CD4-positive, alpha-beta T cell (primary cell): ENCODE measurements at regions not wholly inside any gene's neighbourhood (a gene's known extent, or its start where the extent isn't known, plus 50 kb on each side); places are given as distances from the start of the nearest gene placed in this dataset.

Experiments
- ATAC-seq: fragments of 200-7000 bp; cut with Tn5 transposase; one replicate; pipeline ENCODE4 v1.10.0; 2022; ENCODE audit warnings: mild to moderate bottlenecking; ENCODE audit not compliant: poor library complexity
- CTCF ChIA-PET: fragments of 350-600 bp; sonication (Branson Sonifier 250); formaldehyde crosslinking; loops from one replicate; lab custom pipeline; 2021; ENCODE audit warnings: antibody characterized with exemption, inconsistent platforms; lab: Charles Lee
- POLR2A ChIA-PET: fragments of 350-600 bp; sonication (Branson Sonifier 250); formaldehyde crosslinking; loops from one replicate; lab custom pipeline; 2021; ENCODE audit warnings: antibody characterized with exemption, inconsistent platforms; lab: Charles Lee
- DNase-seq, 14 experiments: peaks; one replicate each; pipeline ENCODE4 v3.0.0-alpha.2; 2013 to 2020; ENCODE audit warnings: mixed read lengths in 2 of 14
- H3K27ac ChIP-seq, 2 donors: one replicate each; pipeline versions ENCODE4 v1.5.1 to v1.7.0; 2013; ENCODE audit warnings: low read length in 2 of 2, low read depth in 1 of 2, mild to moderate bottlenecking in 1 of 2
- H3K27me3 ChIP-seq, 2 experiments: 1 replicate in 1 of 2; 2 replicates in 1 of 2; pipeline versions ENCODE4 v1.6.1 to v1.7.0; 2013; ENCODE audit warnings: low read length in 2 of 2, control low read depth in 1 of 2, mild to moderate bottlenecking in 1 of 2, moderate library complexity in 1 of 2; ENCODE audit not compliant: insufficient read depth in 2 of 2, control insufficient read depth in 1 of 2
- H3K36me3 ChIP-seq: one replicate; pipeline ENCODE4 v1.6.1; 2013; ENCODE audit warnings: low read length, control low read depth; ENCODE audit not compliant: insufficient read depth
- H3K4me1 ChIP-seq: one replicate; pipeline ENCODE4 v1.6.1; 2013; ENCODE audit warnings: low read length, control low read depth; ENCODE audit not compliant: insufficient read depth
- H3K4me3 ChIP-seq: one replicate; pipeline ENCODE4 v1.5.1; 2013; ENCODE audit warnings: mild to moderate bottlenecking, low read length, moderate library complexity
- H3K9me3 ChIP-seq, 2 experiments: 1 replicate in 1 of 2; 2 replicates in 1 of 2; pipeline versions ENCODE4 v1.6.1 to v1.7.0; 2013; ENCODE audit warnings: low read length in 2 of 2, mild to moderate bottlenecking in 2 of 2, control low read depth in 1 of 2, moderate library complexity in 1 of 2; ENCODE audit not compliant: control insufficient read depth in 1 of 2, insufficient read depth in 1 of 2
- H3K27ac Mint-ChIP-seq: one replicate; pipeline ENCODE4 v1.8.0; 2020; ENCODE audit warnings: mixed read lengths
- H3K27me3 Mint-ChIP-seq: one replicate; pipeline ENCODE4 v1.8.0; 2021; ENCODE audit warnings: mixed read lengths
- H3K36me3 Mint-ChIP-seq: one replicate; pipeline ENCODE4 v1.8.0; 2021; ENCODE audit warnings: low read depth, mixed read lengths
- H3K4me1 Mint-ChIP-seq: one replicate; pipeline ENCODE4 v1.8.0; 2021; ENCODE audit warnings: low read depth, mixed read lengths
- H3K4me3 Mint-ChIP-seq: one replicate; pipeline ENCODE4 v1.8.0; 2020; ENCODE audit warnings: mild to moderate bottlenecking, mixed read lengths
- H3K9me3 Mint-ChIP-seq: one replicate; pipeline ENCODE4 v1.8.0; 2020; ENCODE audit warnings: mixed read lengths
- intact Hi-C, 2 experiments: fragments of 100-400 bp; cut with DNase I in 1 of 2; cut with micrococcal nuclease in 1 of 2; formaldehyde crosslinking; loops; one replicate each; pipeline versions ENCODE4 v1.15.1 to v1.9.0; 2023 to 2025; cut with DNase I, micrococcal nuclease
- TF ChIP-seq, protein P1 (sequence below): fragments of 200-600 bp; IDR thresholded peaks from one replicate; pipeline ENCODE4 v1.8.0; 2022; ENCODE audit warnings: antibody characterized with exemption, mild to moderate bottlenecking

DNA sequence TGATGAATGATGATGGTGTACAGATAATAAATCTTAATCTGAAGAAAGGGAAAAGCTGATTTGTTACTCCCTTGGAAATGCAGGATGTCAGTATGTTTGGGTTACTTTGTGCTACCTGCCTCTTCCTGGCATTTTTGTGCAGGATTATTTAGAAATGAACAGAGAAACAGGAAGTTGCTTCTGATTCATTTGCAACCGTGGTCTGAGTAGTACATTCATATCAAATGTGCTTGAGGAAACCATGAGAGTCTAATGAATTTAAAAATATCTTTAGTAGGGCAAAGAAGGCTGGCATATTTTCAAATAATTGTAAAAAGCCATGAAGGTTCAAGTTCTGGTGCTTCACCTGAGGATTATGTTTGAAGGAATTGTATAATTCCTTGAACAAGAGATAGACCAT lies 391.6 kb downstream of the TMEM161B start:
- H3K9me3 ChIP-seq: peaks cover 0 to 5% of the 10 kb centered on the region in 2 experiments
- DNase-seq (no peak), ATAC-seq (no peak)
- no peaks in the 10 kb centered on the region for H3K36me3 ChIP-seq
- no peak overlapping the region for H3K27ac ChIP-seq
- H3K27ac Mint-ChIP-seq: no peak overlapping the region
- no peak overlapping the region for H3K4me3 Mint-ChIP-seq
- H3K27me3 ChIP-seq: no peaks in the 10 kb centered on the region
- no peak overlapping the region for H3K4me3 ChIP-seq
- no peaks in the 10 kb centered on the region for H3K27me3 Mint-ChIP-seq
- no peaks in the 10 kb centered on the region for H3K36me3 Mint-ChIP-seq
- TF ChIP-seq, protein P1, sequence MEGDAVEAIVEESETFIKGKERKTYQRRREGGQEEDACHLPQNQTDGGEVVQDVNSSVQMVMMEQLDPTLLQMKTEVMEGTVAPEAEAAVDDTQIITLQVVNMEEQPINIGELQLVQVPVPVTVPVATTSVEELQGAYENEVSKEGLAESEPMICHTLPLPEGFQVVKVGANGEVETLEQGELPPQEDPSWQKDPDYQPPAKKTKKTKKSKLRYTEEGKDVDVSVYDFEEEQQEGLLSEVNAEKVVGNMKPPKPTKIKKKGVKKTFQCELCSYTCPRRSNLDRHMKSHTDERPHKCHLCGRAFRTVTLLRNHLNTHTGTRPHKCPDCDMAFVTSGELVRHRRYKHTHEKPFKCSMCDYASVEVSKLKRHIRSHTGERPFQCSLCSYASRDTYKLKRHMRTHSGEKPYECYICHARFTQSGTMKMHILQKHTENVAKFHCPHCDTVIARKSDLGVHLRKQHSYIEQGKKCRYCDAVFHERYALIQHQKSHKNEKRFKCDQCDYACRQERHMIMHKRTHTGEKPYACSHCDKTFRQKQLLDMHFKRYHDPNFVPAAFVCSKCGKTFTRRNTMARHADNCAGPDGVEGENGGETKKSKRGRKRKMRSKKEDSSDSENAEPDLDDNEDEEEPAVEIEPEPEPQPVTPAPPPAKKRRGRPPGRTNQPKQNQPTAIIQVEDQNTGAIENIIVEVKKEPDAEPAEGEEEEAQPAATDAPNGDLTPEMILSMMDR: no peak
- no peaks in the 10 kb centered on the region for H3K4me1 Mint-ChIP-seq
- intact Hi-C loops: no loop called here
- H3K9me3 Mint-ChIP-seq: peaks cover 8% of the 10 kb centered on the region
- no peaks in the 10 kb centered on the region for H3K4me1 ChIP-seq
- CTCF ChIA-PET: no interaction called here
- POLR2A ChIA-PET: no interaction called here

DNA sequence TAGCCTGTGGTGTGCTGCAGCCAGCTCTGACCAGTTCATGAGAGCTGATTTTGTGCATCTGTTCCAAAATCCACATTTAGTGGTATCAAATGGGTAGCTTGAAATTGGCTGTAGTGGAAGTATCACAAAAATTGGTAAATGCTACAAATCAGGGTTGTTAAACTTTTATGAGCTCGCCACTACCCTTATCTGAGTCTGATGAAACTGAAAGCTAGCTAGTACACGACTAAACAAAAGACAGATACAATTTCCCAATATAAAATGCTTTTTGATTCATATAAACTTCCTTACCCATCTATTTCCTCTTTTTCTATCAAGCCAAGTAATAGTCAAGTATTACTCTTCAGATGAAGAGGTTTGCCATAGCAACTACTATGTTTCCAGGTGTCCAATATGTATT lies 392.0 kb downstream of the TMEM161B start:
- TF ChIP-seq, protein P1: no peak
- ChIA-PET CTCF (no interaction called here), POLR2A (no interaction called here)
- no peaks in the 10 kb centered on the region for H3K4me1 Mint-ChIP-seq
- DNase-seq (no peak), ATAC-seq (no peak)
- no peaks in the 10 kb centered on the region for H3K27me3 ChIP-seq
- intact Hi-C loops: no loop called here
- no peaks in the 10 kb centered on the region for H3K27me3 Mint-ChIP-seq
- peaks cover 0 to 5% of the 10 kb centered on the region in 2 experiments for H3K9me3 ChIP-seq
- H3K36me3 Mint-ChIP-seq: no peaks in the 10 kb centered on the region
- no peak overlapping the region for H3K27ac ChIP-seq
- no peaks in the 10 kb centered on the region for H3K4me1 ChIP-seq
- H3K4me3 ChIP-seq: no peak overlapping the region
- no peaks in the 10 kb centered on the region for H3K36me3 ChIP-seq
- no peak overlapping the region for H3K27ac Mint-ChIP-seq
- H3K9me3 Mint-ChIP-seq: peaks cover 7% of the 10 kb centered on the region
- H3K4me3 Mint-ChIP-seq: no peak overlapping the region

DNA sequence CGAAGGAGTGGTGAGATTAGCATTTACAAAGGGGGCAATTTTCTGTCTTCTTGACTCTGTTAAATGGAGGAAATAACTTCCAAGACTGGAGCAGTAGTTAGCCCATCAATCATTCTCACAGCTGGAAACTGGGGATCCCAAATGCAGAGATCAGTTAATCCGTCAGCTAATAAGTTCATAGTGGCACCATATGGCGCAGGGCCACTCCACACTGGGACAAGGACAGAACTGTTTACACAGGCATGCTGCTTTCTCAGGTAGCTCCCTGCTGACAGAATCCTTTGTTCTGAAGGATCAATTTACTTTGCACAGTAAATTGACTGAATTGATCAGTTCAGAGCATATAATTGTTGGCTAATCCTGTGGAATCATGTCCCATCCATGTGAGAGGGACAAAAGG lies 395.7 kb downstream of the TMEM161B start:
- no peak overlapping the region for H3K4me3 ChIP-seq
- Mint-ChIP-seq H3K4me1 (no peaks in the 10 kb centered on the region), H3K4me3 (no peak overlapping the region), H3K27ac (no peak overlapping the region), H3K27me3 (no peaks in the 10 kb centered on the region), H3K36me3 (no peaks in the 10 kb centered on the region), H3K9me3 (no peaks in the 10 kb centered on the region)
- intact Hi-C loops: no loop called here
- ChIA-PET CTCF (no interaction called here), POLR2A (no interaction called here)
- no peaks in the 10 kb centered on the region for H3K27me3 ChIP-seq
- no peaks in the 10 kb centered on the region for H3K4me1 ChIP-seq
- H3K27ac ChIP-seq: no peak overlapping the region
- TF ChIP-seq, protein P1: no peak
- no peaks in the 10 kb centered on the region for H3K36me3 ChIP-seq
- ATAC-seq: no peak
- no peaks in the 10 kb centered on the region for H3K9me3 ChIP-seq
- DNase-seq: no peak
